ENCODE measurements at regions not wholly inside any gene's neighbourhood (a gene's known extent, or its start where the extent isn't known, plus 50 kb on each side); places are given as distances from the start of the nearest gene placed in this dataset.
"Not testable (repeated sequence)": the region's sequence is repeated elsewhere in the genome, so short reads cannot be mapped to it uniquely, and the experiment has no call there.

DNA sequence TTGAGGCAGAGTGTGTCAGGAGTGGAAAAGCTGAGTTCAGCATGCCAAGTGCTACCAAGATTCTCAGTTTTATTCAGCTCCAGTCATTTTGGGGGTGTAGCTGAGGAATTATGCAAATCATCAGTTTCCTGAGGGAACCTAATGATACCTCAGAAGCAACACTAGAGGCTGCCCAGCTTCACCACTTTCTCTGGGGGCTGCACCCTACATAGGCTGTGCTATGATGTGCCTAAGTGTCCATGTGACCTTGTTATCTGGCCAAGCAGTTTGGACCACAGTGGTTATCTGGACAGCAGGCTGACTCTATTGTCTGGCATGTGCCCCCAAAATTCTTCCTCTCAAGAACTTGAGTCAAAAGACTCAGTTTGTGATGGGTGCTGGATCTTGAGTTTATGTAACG, 374.6 kb upstream of the SYNCRIP start:
- intact Hi-C loops (cut with DNase I) = no loop called here
- Histone ChIP-seq H3K27ac (no peak overlapping the region), H3K9me3 (no peaks in the 10 kb centered on the region), H3K4me1 (no peaks in the 10 kb centered on the region), H3K4me3 (no peak overlapping the region), H3K27me3 (ENCODE audit: insufficient read depth in 3 of 3, low read length in 2 of 3) (no peaks in the 10 kb centered on the region), H3K36me3 (ENCODE audit: insufficient read depth in 1 of 2, low read depth in 1 of 2) (no peaks in the 10 kb centered on the region)
- TF ChIP-seq, protein P1, sequence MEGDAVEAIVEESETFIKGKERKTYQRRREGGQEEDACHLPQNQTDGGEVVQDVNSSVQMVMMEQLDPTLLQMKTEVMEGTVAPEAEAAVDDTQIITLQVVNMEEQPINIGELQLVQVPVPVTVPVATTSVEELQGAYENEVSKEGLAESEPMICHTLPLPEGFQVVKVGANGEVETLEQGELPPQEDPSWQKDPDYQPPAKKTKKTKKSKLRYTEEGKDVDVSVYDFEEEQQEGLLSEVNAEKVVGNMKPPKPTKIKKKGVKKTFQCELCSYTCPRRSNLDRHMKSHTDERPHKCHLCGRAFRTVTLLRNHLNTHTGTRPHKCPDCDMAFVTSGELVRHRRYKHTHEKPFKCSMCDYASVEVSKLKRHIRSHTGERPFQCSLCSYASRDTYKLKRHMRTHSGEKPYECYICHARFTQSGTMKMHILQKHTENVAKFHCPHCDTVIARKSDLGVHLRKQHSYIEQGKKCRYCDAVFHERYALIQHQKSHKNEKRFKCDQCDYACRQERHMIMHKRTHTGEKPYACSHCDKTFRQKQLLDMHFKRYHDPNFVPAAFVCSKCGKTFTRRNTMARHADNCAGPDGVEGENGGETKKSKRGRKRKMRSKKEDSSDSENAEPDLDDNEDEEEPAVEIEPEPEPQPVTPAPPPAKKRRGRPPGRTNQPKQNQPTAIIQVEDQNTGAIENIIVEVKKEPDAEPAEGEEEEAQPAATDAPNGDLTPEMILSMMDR (IDR thresholded peaks at IDR 0.05) = no peak
- ATAC-seq (no peak), DNase-seq (no peak)
- 73 to 84% (median 79%) methylated on average over 1 of the region's 1 CpG for WGBS, 3 donors

DNA sequence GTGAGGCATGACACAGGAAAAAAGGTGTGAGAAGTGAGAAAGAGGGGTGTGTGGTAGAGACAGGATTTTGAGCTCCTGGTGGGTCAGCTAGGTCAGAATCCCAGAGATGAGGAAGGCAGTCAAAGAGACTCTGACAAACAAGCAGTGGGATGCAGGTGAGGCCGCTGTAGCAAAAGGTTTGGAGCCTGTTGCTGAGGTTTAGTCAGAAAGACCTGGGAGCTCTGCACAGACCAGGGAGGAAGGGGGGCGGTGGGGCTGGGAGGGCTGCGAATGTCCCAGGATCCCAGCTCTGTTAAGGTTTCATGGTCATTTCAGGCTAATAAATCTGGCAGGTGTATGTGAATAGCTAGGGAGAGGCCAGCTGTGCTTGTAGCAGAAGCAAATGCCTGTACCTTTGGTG, 373.9 kb upstream of the SYNCRIP start:
- Histone ChIP-seq H3K36me3 (ENCODE audit: insufficient read depth in 1 of 2, low read depth in 1 of 2) (no peaks in the 10 kb centered on the region), H3K4me1 (no peaks in the 10 kb centered on the region), H3K4me3 (no peak overlapping the region), H3K27me3 (ENCODE audit: insufficient read depth in 3 of 3, low read length in 2 of 3) (no peaks in the 10 kb centered on the region), H3K27ac (no peak overlapping the region), H3K9me3 (no peaks in the 10 kb centered on the region)
- DNase-seq (no peak), ATAC-seq (no peak)
- intact Hi-C loops (cut with DNase I) = no loop called here
- 34 to 45% (median 43%) methylated on average over 3 of the region's 3 CpGs for WGBS, 3 donors
- TF ChIP-seq, protein P1 (IDR thresholded peaks at IDR 0.05) = no peak

DNA sequence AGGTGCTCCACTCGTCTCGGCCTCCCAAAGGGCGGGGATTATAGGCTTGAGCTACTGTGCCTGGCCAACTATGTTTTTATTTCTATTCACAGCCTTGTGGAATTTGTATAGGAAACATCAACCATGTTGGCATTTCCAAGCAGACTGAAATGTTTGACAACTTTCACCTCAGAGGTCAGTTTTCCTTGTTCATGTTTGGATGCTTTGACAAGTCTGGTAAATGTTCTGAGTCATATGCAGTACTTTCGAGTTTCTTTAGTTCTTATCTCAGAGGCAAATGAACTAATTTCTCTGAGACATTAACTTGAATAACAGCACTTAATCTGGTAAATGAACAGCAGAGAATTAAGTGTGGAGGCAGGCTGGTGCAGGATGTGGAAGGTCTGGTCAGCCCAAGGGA, 373.4 kb upstream of the SYNCRIP start:
- no peaks in the 10 kb centered on the region for H3K9me3 ChIP-seq
- intact Hi-C loops (cut with DNase I) = no loop called here
- no peaks in the 10 kb centered on the region for H3K27me3 ChIP-seq (ENCODE audit: insufficient read depth in 3 of 3, low read length in 2 of 3)
- ATAC-seq (no peak), DNase-seq (no peak)
- TF ChIP-seq, protein P1 (IDR thresholded peaks at IDR 0.05) = no peak
- no peak overlapping the region for H3K27ac ChIP-seq
- no peaks in the 10 kb centered on the region for H3K36me3 ChIP-seq (ENCODE audit: insufficient read depth in 1 of 2, low read depth in 1 of 2)
- H3K4me3 ChIP-seq = no peak overlapping the region
- no peaks in the 10 kb centered on the region for H3K4me1 ChIP-seq
- WGBS, 3 donors = 79 to 83% (median 80%) methylated on average over 4 of the region's 4 CpGs

DNA sequence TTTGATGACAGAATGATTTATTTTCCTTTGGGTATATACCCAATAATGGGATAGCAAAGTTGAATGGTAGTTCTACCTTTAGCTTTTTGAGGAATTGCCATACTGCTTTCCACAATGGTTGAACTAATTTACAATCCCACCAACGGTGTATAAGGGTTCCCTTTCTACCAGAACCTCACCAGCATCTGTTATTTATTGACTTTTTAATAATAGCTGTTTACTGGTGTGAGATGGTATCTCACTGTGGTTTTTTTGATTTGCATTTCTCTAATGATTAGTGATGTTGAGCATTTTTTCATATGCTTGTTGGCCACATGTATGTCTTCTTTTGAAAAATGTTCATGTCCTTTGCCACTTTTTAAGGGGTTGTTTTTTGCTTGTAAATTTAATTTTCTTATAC, 370.3 kb upstream of the SYNCRIP start:
- H3K4me3 ChIP-seq; DNase-seq; ATAC-seq; H3K4me1 ChIP-seq; intact Hi-C loops (cut with DNase I); H3K36me3 ChIP-seq (ENCODE audit: insufficient read depth in 1 of 2, low read depth in 1 of 2); H3K27me3 ChIP-seq (ENCODE audit: insufficient read depth in 3 of 3, low read length in 2 of 3); H3K27ac ChIP-seq; H3K9me3 ChIP-seq: not testable (repeated sequence)
- WGBS, 3 donors = 37 to 58% (median 45%) methylated on average over 1 of the region's 1 CpG

DNA sequence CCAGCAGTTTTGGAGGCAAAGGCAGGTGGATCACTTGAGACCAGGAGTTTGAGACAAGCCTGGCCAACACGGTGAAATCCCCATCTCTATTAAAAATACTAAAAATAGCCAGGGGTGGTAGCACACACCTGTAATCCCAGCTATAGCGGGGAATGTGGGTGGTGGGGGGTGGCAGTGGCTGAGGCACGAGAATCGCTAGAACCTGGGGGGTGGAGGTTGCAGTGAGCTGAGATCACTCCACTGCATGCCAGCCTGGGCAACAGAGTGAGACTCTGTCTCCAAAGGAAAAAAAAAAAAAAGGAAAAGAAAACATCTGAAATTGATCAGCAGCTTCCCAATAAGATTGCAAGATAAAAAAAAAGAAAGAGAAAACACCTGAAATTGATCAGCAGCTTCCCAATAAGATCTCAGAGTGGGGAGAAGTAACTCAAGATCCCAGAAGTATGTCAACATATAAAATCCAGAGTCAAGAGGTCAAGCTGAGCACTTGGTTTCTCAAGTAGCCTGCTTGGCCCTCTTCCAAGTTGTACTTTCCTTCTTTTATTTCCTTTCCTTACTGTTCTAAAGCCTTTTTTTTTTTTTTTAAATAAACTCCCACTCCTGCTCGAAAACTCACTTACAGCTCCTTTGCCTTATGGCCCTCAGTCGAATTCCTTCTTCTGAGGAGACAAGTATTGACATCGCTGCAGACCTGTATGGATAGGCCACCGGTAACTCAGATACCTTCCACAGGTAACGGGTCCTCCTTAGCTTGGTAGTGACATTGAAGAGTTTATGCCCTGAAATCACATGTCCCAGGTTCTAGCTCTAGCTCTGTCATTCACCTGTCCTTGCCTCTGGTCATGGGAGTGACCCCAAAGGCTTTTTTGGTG, 368.5 kb upstream of the SYNCRIP start:
- Histone ChIP-seq H3K4me1 (no peaks in the 10 kb centered on the region), H3K4me3 (no peak overlapping the region), H3K27ac (no peak overlapping the region), H3K9me3 (no peaks in the 10 kb centered on the region), H3K36me3 (ENCODE audit: insufficient read depth in 1 of 2, low read depth in 1 of 2) (no peaks in the 10 kb centered on the region), H3K27me3 (ENCODE audit: insufficient read depth in 3 of 3, low read length in 2 of 3) (no peaks in the 10 kb centered on the region)
- TF ChIP-seq, protein P1 (IDR thresholded peaks at IDR 0.05) = no peak
- intact Hi-C loops (cut with DNase I) = no loop called here
- WGBS, 3 donors = 42 to 51% (median 48%) methylated on average over 9 of the region's 9 CpGs
- ATAC-seq (no peak), DNase-seq (no peak)

All from psoas muscle (tissue), 7 donors.